HEK293T (cell line): ENCODE measurements at regions not wholly inside any gene's neighbourhood (a gene's known extent, or its start where the extent isn't known, plus 50 kb on each side); places are given as distances from the start of the nearest gene placed in this dataset.
"Not testable (repeated sequence)": the region's sequence is repeated elsewhere in the genome, so short reads cannot be mapped to it uniquely, and the experiment has no call there.

ENCODE experiments used
- CTCF ChIA-PET: fragments of 350-600 bp; formaldehyde crosslinking; extraction: SDS; loops from one replicate; lab custom pipeline; 2021; ENCODE audit warnings: antibody characterized with exemption, inconsistent platforms; lab: Yijun Ruan, JAX
- POLR2A ChIA-PET: fragments of 350-600 bp; formaldehyde crosslinking; extraction: SDS; loops from one replicate; lab custom pipeline; 2020; ENCODE audit warnings: antibody characterized with exemption, inconsistent platforms; lab: Yijun Ruan, JAX
- DNase-seq: peaks from one replicate; pipeline ENCODE4 v3.0.0; 2012; ENCODE audit warnings: mixed read lengths; ENCODE audit errors: extremely low spot score
- ARNT ChIP-seq: fragments of 450-650 bp; IDR thresholded peaks from 2 replicates; pipeline ENCODE4 v1.6.1; 2017; ENCODE audit warnings: mild to moderate bottlenecking
- BHLHE40 ChIP-seq: fragments of 450-650 bp; IDR thresholded peaks from 2 replicates; pipeline ENCODE4 v1.6.1; 2016; ENCODE audit warnings: mild to moderate bottlenecking, moderate library complexity, borderline replicate concordance
- CTBP1 ChIP-seq: fragments of 450-650 bp; IDR thresholded peaks from 2 replicates; pipeline ENCODE4 v1.6.1; 2016; ENCODE audit warnings: borderline replicate concordance
- ELF4 ChIP-seq: fragments of 450-650 bp; IDR thresholded peaks from 2 replicates; pipeline ENCODE4 v1.6.1; 2017; ENCODE audit warnings: antibody characterized with exemption
- FOXA1 ChIP-seq: fragments of 450-650 bp; IDR thresholded peaks from 2 replicates; pipeline ENCODE4 v1.6.1; 2016; ENCODE audit warnings: mild to moderate bottlenecking
- FOXK2 ChIP-seq: fragments of 450-650 bp; IDR thresholded peaks from 2 replicates; pipeline ENCODE4 v1.6.1; 2016; ENCODE audit warnings: mild to moderate bottlenecking
- FOXM1 ChIP-seq: fragments of 450-650 bp; IDR thresholded peaks from 2 replicates; pipeline ENCODE4 v1.6.1; 2017; ENCODE audit warnings: mild to moderate bottlenecking, borderline replicate concordance
- HDGF ChIP-seq: fragments of 450-650 bp; IDR thresholded peaks from 2 replicates; pipeline ENCODE4 v1.6.1; 2017; ENCODE audit warnings: antibody characterized with exemption, borderline replicate concordance
- L3MBTL2 ChIP-seq: fragments of 450-650 bp; conservative IDR thresholded peaks from 2 replicates; pipeline ENCODE4 v1.6.1; 2016; ENCODE audit warnings: mild to moderate bottlenecking
- LEF1 ChIP-seq: fragments of 450-650 bp; IDR thresholded peaks from 2 replicates; pipeline ENCODE4 v1.6.1; 2017; ENCODE audit warnings: mild to moderate bottlenecking, borderline replicate concordance
- NFRKB ChIP-seq: fragments of 450-650 bp; IDR thresholded peaks from 2 replicates; pipeline ENCODE4 v1.6.1; 2016; ENCODE audit warnings: mild to moderate bottlenecking, moderate library complexity
- PKNOX1 ChIP-seq: fragments of 450-650 bp; IDR thresholded peaks from 2 replicates; pipeline ENCODE4 v1.6.1; 2016
- SP1 ChIP-seq: fragments of 450-650 bp; IDR thresholded peaks from 2 replicates; pipeline ENCODE4 v1.6.1; 2017
- SUZ12 ChIP-seq: fragments of 450-650 bp; IDR thresholded peaks from 2 replicates; pipeline ENCODE4 v1.6.1; 2016; ENCODE audit warnings: mild to moderate bottlenecking
- TARDBP ChIP-seq: fragments of 450-650 bp; IDR thresholded peaks from 2 replicates; pipeline ENCODE4 v1.6.1; 2016
- ZNF384 ChIP-seq: fragments of 450-650 bp; IDR thresholded peaks from 2 replicates; pipeline ENCODE4 v1.6.1; 2016

GRCh38 chr10:25869067-25869591, 64.9 kb upstream of the MYO3A start:
- POLR2A ChIA-PET = no interaction called here
- no peak for TF ChIP-seq HDGF
- no peak for TF ChIP-seq FOXK2
- TF ChIP-seq SP1 = no peak
- peak; percentile 70 for TF ChIP-seq L3MBTL2
- TF ChIP-seq SUZ12 = no peak
- TF ChIP-seq LEF1 = no peak
- TF ChIP-seq ELF4 = no peak
- no peak for TF ChIP-seq ARNT
- TF ChIP-seq NFRKB = no peak
- no peak for TF ChIP-seq FOXM1
- no peak for TF ChIP-seq FOXA1
- TF ChIP-seq ZNF384 = no peak
- TF ChIP-seq PKNOX1 = peak; percentile 86

GRCh38 chr10:25869609-25870008, 64.4 kb upstream of the MYO3A start:
- TF ChIP-seq FOXM1 (no peak), BHLHE40 (no peak), NFRKB (no peak), PKNOX1 (no peak), FOXK2 (no peak), ARNT (no peak), CTBP1 (no peak), L3MBTL2 (no peak), TARDBP (no peak), FOXA1 (no peak)
- no peak for DNase-seq
- CTCF ChIA-PET = no interaction called here
- POLR2A ChIA-PET = no interaction called here

More at GRCh38 chr10:25869067-25869591, 64.9 kb upstream of the MYO3A start:
- CTCF ChIA-PET = no interaction called here
- no peak for DNase-seq

GRCh38 chr10:25874402-25874801, 59.6 kb upstream of the MYO3A start:
- CTCF ChIA-PET = interaction anchor here (0.6 to 1.8 kb wide), 2 partner anchors 396 to 682 kb away, joined by 4 to 18 read pairs; no protein-coding TSS in a partner anchor
- POLR2A ChIA-PET = interaction anchor here (0.6 kb wide), 1 partner anchor 36 kb away, joined by 3 read pairs; no protein-coding TSS in a partner anchor
- not testable (repeated sequence) for DNase-seq

- POLR2A ChIA-PET = interaction anchor here (1.2 kb wide), 1 partner anchor 59 kb away, joined by 5 read pairs; the partner anchor contains the start of gene MYO3A
- DNase-seq = peak; percentile 66
- CTCF ChIA-PET = interaction anchor here (0.6 to 1.8 kb wide), 12 partner anchors 9 to 661 kb away, joined by 3 to 18 read pairs (median 3); no protein-coding TSS in a partner anchor
- TF ChIP-seq ELF4 (no peak), PKNOX1 (no peak), BHLHE40 (no peak), CTBP1 (no peak), TARDBP (no peak), HDGF (no peak), FOXA1 (no peak), FOXK2 (no peak), ARNT (no peak), LEF1 (no peak), SP1 (no peak), FOXM1 (no peak), ZNF384 (no peak), L3MBTL2 (no peak; the same call in 1 of the 2 replicates), NFRKB (no peak), SUZ12 (no peak)
Measured at GRCh38 chr10:25875556-25876165, 58.4 kb upstream of the MYO3A start.

- no peak for TF ChIP-seq NFRKB
- TF ChIP-seq FOXK2 = no peak
- no peak for TF ChIP-seq FOXM1
- no peak for TF ChIP-seq SP1
- no peak for TF ChIP-seq FOXA1
- no peak for TF ChIP-seq ELF4
- no peak for TF ChIP-seq ZNF384
- no peak for TF ChIP-seq BHLHE40
- no peak for TF ChIP-seq L3MBTL2
- CTCF ChIA-PET = no interaction called here
Measured at GRCh38 chr10:25877296-25877695, 56.7 kb upstream of the MYO3A start.

More at GRCh38 chr10:25877296-25877695, 56.7 kb upstream of the MYO3A start:
- DNase-seq = no peak
- POLR2A ChIA-PET = no interaction called here
